ENCODE measurements at regions not wholly inside any gene's neighbourhood (a gene's known extent, or its start where the extent isn't known, plus 50 kb on each side); places are given as distances from the start of the nearest gene placed in this dataset.
"Not testable (repeated sequence)": the region's sequence is repeated elsewhere in the genome, so short reads cannot be mapped to it uniquely, and the experiment has no call there.

- TF ChIP-seq CTCF, POLR2A, EP300, POLR2AphosphoS5 (IDR thresholded peaks at IDR 0.05): not testable (repeated sequence)
These were observed 662.5 kb downstream of the QKI start for GRCh38 chr6:164076818-164077532.
